ENCODE measurements at regions not wholly inside any gene's neighbourhood (a gene's known extent, or its start where the extent isn't known, plus 50 kb on each side); places are given as distances from the start of the nearest gene placed in this dataset.

- no peak for DNase-seq
These were observed 193.0 kb downstream of the HLX start for GRCh38 chr1:221072214-221072613.

DNA sequence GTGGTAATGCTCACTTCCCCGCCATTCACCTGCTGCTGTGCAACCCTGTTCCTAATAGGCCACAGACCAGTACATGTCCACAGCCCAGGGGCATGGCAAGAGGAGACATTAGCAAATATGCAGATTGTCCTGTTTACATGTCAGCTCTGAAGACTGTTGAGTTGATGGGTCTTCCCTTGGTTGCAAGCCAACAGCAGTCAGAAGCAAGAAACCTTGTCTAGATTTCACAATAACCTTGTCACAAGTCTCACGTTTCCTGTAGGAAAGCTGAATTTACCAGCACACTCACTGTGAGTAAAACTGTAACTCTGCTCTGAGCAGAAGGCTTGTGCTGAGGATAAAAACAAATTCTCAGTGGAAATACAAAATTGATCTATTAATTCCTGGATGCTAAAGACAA is 195.1 kb downstream of the HLX start:
- no peak for DNase-seq

- DNase-seq: no peak
These were observed 196.7 kb downstream of the HLX start for GRCh38 chr1:221075911-221076310.

DNA sequence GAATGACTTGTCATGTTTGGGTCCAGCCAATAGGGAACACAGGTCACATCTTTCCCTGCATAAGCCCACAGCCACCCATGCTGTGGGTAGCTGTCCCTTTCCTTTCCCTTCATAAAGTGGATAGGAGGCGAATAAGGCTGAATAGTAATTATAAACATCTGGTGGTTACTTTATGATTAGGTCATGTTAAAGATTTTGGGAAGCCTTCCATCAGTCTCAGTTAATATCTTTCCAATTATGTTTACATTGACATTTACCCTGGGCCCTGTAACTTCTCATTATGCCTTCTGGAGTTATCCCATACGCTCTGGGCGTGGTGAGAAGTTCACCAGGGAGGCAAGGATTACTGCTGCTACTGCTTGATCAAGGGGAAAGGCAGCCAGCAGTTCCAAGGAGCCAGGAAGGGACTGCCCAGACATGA is 197.2 kb downstream of the HLX start:
- no peak for DNase-seq

- DNase-seq: no peak
These were observed 199.2 kb downstream of the HLX start for GRCh38 chr1:221078260-221078965.

GRCh38 chr1:221083902-221084301 is 204.7 kb downstream of the HLX start:
- no peak for DNase-seq

DNA sequence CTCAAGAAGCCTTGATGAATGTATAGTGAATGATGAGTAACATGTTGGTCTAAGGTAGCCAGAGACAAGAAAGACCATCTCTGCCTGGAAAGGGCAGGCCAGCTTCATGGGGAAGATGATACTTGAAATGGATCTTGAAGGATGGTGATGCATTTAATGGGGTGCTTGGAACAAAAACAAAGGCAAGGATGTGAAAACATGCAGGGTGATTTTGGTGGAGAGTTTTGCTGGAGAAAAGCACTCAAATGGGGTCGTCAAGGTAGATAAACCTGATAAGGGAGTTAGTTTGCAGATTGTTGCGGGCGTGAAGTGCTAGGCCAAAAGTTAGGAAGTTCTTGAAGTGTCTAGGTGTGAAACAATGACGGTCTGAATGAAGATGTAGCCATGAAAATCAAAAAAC is 205.4 kb downstream of the HLX start:
- no peak for DNase-seq

DNA sequence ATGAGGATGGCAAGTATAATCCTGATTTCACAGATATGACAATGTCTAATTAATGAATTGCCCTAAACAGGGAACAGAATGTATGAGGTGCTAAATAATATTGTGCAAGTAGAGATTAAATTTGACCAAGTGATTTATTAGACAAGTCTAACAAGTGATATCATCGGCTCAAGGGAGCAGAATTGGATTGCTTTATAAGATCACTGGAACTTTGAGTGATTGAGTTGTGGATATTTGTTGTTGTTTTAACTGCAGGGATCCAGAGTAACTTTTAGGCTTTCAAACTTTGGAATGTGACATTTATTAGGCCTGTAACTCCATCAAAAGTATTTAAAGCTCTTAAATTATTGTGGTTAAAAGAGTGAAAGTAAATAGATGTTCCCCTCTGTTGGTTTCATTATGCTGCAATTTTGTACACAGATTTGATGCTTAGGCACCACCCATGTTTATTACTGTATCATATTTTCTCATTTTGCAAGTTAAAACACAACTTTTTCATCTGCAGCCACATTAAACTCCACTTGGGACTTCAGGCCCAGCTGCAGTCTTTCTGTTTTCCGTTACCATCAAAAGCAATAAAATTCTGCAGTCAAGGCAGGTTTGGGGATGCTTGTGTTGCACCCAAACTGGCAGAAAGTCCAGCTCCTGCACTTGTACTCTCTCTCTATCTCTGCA is 206.6 kb downstream of the HLX start:
- DNase-seq: no peak

DNA sequence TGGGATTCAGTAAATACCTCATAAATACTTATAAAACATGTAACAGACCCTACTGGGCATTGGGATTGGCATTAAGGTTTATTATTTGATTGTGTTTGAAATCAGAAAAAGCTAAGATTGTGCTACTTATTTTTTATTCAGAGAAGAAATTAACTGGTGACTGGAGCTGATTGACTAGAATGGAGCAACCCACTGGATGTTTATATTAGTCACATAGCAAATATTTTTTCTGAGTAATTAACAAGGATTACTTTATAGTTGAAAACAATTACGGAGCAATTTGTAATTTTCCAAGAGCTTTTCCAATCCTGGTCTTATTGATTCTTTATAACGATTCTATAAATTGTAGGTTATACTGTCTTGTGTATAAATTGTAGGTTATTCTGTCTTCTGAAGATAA is 208.7 kb downstream of the HLX start:
- no peak for DNase-seq

DNA sequence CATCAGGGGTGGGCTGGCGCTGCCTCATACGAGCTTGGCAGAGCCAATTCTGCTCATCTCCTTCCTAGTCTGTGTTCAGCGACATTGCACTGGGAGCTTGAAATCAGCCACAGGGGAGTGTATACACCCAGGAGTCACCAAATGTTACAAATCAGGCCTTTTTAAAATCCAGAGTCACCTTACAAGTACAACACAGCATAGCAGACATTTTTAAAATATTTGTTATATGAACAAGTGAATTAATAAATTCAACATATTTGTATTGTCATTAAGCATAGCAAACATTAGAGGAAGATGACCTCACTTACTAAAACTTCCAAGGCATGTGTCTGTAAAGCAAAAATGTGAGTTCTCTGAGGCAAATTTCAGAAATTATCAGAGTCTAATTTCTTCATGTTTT is 210.0 kb downstream of the HLX start:
- DNase-seq: no peak

DNA sequence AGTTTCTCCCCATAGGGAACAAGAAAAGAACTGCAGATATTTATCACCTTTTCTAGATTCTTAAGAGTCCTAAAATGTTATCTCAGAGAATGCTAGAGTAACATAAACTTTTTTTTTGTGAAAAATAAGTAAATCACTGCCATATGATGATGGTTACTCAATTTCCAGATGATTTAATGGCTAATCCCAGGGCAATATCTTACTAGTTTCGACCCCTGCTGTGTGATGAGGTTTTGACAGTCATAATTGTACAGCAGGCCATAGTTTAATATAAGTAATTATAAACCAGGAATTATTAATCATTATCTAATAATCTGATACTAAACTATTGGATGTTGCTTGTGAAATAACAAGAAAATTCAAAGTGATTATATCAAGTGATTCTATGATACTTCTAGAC is 210.6 kb downstream of the HLX start:
- DNase-seq: no peak

DNA sequence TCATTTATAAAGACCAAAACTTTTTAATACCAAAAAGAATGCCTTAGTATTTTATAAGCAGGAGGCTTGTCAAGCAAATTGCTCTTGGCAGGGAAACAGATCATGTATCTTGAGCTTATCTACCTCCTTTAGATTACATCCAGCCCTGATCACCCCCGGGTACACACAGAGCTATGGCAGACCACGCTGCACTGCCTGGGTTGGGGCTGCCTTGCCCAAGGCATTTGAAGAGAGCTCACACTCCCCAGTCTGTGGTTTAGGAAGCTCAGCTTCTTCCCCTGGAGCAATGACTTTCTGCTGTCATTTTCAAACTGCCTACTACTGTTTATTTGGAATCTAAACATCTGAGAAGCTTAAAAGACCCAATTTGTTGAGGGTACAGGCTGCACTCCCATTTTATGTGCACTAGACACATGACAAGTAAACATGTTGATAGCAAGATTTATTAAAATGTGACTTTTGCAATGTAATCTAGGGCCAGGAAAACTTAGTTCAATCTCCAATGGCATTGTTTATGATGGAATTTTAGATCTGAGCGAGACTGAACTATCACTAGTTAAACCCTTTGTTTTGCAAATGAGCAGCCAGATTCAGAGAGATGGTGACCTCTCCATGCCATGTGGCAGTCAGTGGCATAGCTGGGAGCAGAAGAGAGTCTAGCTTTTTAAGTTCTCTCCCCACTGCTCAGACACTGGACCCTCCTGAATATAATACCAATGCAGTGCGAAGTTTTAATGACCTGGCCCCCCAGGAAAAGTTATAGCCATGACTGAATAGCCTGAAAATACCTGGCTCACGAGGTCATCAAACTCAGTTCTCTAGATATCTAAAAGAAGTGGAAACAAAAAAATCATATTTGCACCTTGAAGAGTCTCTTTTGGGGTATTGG is 214.9 kb downstream of the HLX start:
- DNase-seq: no peak

DNA sequence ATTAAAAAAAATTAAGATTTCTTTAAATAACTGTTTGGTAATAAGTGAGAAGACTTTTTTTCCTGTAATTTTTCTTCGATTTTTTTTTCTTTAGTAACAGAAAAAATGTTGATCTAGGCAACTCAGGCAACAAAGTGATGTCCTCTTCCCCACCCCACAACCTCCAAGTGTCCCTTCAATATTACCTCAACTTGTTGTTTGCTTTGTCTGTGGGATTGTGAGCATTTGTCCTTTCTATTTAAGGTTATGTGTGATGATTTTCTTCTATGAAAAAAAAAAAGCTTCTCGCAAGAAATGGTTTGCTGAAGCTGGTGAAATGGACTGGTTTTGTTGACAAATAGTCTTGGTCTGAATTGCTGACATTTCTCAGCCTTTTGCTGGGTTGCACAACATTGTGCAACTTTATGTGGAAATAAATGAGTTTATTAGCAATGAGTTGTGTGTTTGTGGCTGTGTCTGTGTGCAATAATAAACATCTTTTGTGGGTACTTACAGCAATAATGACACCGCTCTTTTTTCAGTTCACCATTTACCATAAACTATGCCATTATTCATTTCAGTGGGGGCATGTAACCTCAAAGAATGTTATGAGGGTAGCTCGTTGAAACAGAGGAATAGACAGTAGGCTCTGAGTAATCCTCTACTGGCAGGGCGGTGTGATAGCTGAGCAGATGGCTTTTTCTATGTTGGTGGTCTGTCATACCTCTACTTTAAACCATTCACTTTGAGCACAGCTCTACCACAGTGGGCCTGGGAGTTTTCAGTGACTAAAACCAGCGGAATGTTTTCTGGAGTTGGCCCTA is 218.4 kb downstream of the HLX start:
- DNase-seq: no peak

GRCh38 chr1:221098471-221099405 is 219.5 kb downstream of the HLX start:
- DNase-seq: no peak

- no peak for DNase-seq
These were observed 220.7 kb downstream of the HLX start for GRCh38 chr1:221099747-221100595.

GRCh38 chr1:221100611-221101010 is 221.4 kb downstream of the HLX start:
- no peak for DNase-seq

- no peak for DNase-seq
These were observed 222.8 kb downstream of the HLX start for GRCh38 chr1:221101807-221102605.

- no peak for DNase-seq
These were observed 225.4 kb downstream of the HLX start for GRCh38 chr1:221104596-221104995.

- no peak for DNase-seq
These were observed 226.3 kb downstream of the HLX start for GRCh38 chr1:221105578-221105977.

- DNase-seq: no peak
These were observed 227.4 kb downstream of the HLX start for GRCh38 chr1:221106616-221107015.

All from stimulated activated CD4-positive, alpha-beta T cell treated with anti-CD3 and anti-CD28 coated beads, Interleukin-2, amount 100 ng/mL, for 48 hours (primary cell).